ENCODE measurements at regions not wholly inside any gene's neighbourhood (a gene's known extent, or its start where the extent isn't known, plus 50 kb on each side); places are given as distances from the start of the nearest gene placed in this dataset.

- TF ChIP-seq ATF3 (IDR thresholded peaks at IDR 0.05) (peak; percentile 16; the same call in 1 of the 2 replicates), ATF3 (CRISPR knock-in tag; conservative IDR thresholded peaks at IDR 0.05) (no peak), CBFA2T2 (conservative IDR thresholded peaks at IDR 0.05) (peak; percentile 83), NFE2 (IDR thresholded peaks at IDR 0.05; ENCODE audit: low read depth) (no peak), MYNN (IDR thresholded peaks at IDR 0.05) (peak; percentile 35; the same call in 1 of the 2 replicates), MYNN (CRISPR knock-in tag; IDR thresholded peaks at IDR 0.05) (no peak), BHLHE40 (IDR thresholded peaks at IDR 0.05; ENCODE audit: low read length) (peak; percentile 71), HCFC1 (IDR thresholded peaks at IDR 0.05; ENCODE audit: low read depth, low read length) (no peak), SPI1 (IDR thresholded peaks at IDR 0.05; ENCODE audit: borderline replicate concordance, low read depth, low read length) (no peak), WHSC1 (IDR thresholded peaks at IDR 0.05; ENCODE audit: low read length) (no peak), SMAD1 (IDR thresholded peaks at IDR 0.05; ENCODE audit: low read depth, low read length, partially characterized antibody) (no peak), HMG20A (CRISPR knock-in tag; conservative IDR thresholded peaks at IDR 0.05) (no peak), KLF16 (IDR thresholded peaks at IDR 0.05) (peak; percentile 82), SOX6 (IDR thresholded peaks at IDR 0.05) (peak; percentile 80), RCOR1 (IDR thresholded peaks at IDR 0.05; ENCODE audit: borderline replicate concordance in 1 of 2, low read depth in 2 of 2, low read length in 2 of 2) (peak in 1 of 2 experiments; percentile 68; a peak in 2 of 4 replicates), ID3 (CRISPR knock-in tag; IDR thresholded peaks at IDR 0.05) (no peak), ID3 (tag; IDR thresholded peaks at IDR 0.05) (0 out of 2 replicates have a peak, but pooled peaks have one; percentile 66), PKNOX1 (IDR thresholded peaks at IDR 0.05) (peak; percentile 34), NR2F6 (CRISPR knock-in tag; IDR thresholded peaks at IDR 0.05) (no peak), PBX2 (CRISPR knock-in tag; IDR thresholded peaks at IDR 0.05; ENCODE audit: low read depth) (no peak), PBX2 (tag; conservative IDR thresholded peaks at IDR 0.05; ENCODE audit: low read depth) (peak; percentile 47), TBP (optimal IDR thresholded peaks at IDR 0.05; ENCODE audit: low read depth, low read length) (no peak), RNF2 (IDR thresholded peaks at IDR 0.05) (0 out of 2 replicates have a peak, but pooled peaks have one; percentile 24), ZEB2 (IDR thresholded peaks at IDR 0.05) (peak; percentile 36; the same call in 1 of the 2 replicates), JUND (IDR thresholded peaks at IDR 0.05; ENCODE audit: borderline replicate concordance, low read depth, low read length) (peak; percentile 41; the same call in 1 of the 2 replicates), JUND (tag; IDR thresholded peaks at IDR 0.05; ENCODE audit: borderline replicate concordance, low read depth, low read length) (peak; percentile 64; the same call in 1 of the 3 replicates)
- TF ChIP-seq, protein P1, sequence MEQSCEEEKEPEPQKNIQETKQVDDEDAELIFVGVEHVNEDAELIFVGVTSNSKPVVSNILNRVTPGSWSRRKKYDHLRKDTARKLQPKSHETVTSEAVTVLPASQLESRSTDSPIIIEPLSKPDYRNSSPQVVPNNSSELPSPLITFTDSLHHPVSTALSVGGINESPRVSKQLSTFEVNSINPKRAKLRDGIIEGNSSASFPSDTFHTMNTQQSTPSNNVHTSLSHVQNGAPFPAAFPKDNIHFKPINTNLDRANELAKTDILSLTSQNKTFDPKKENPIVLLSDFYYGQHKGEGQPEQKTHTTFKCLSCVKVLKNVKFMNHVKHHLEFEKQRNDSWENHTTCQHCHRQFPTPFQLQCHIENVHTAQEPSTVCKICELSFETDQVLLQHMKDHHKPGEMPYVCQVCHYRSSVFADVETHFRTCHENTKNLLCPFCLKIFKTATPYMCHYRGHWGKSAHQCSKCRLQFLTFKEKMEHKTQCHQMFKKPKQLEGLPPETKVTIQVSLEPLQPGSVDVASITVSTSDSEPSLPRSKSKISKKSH (CRISPR knock-in tag; IDR thresholded peaks at IDR 0.05): no peak
Measured at GRCh38 chr18:59957957-59958356, 58.2 kb downstream of the PMAIP1 start (continued).

Measured in K562 (cell line).